Neural progenitor cell (in vitro differentiated cells): ENCODE measurements at regions not wholly inside any gene's neighbourhood (a gene's known extent, or its start where the extent isn't known, plus 50 kb on each side); places are given as distances from the start of the nearest gene placed in this dataset.
"Not testable (repeated sequence)": the region's sequence is repeated elsewhere in the genome, so short reads cannot be mapped to it uniquely, and the experiment has no call there.

Experiments used
- DNase-seq: peaks from one replicate; pipeline ENCODE4 v3.0.0-alpha.2; 2016; ENCODE audit warnings: low spot score
- H2AFZ ChIP-seq: fragments of 200-600 bp; sonication (generic); replicated peaks from 2 replicates; pipeline ENCODE4 v1.6.1; 2016; ENCODE audit warnings: antibody characterized with exemption
- H3F3A ChIP-seq: fragments of 200-600 bp; sonication (generic); 2 replicates; pipeline ENCODE4 v1.6.1; 2016; ENCODE audit warnings: antibody characterized with exemption, low read depth
- H3K27ac ChIP-seq: fragments of 200-600 bp; sonication (generic); 2 replicates; pipeline ENCODE4 v1.5.1; 2016; ENCODE audit warnings: mild to moderate bottlenecking
- H3K27me3 ChIP-seq: fragments of 200-600 bp; sonication (generic); 2 replicates; pipeline ENCODE4 v1.6.1; 2016; ENCODE audit warnings: mild to moderate bottlenecking, moderate library complexity
- H3K36me3 ChIP-seq: fragments of 200-600 bp; sonication (generic); 2 replicates; pipeline ENCODE4 v1.5.1; 2016
- H3K4me1 ChIP-seq: fragments of 200-600 bp; sonication (generic); 2 replicates; pipeline ENCODE4 v1.6.1; 2016; ENCODE audit warnings: mixed run types
- H3K4me2 ChIP-seq: fragments of 200-600 bp; sonication (generic); 2 replicates; pipeline ENCODE4 v1.6.1; 2016
- H3K4me3 ChIP-seq: fragments of 200-600 bp; sonication (generic); 2 replicates; pipeline ENCODE4 v1.5.1; 2016
- H3K79me2 ChIP-seq: fragments of 200-600 bp; sonication (generic); 2 replicates; pipeline ENCODE4 v1.6.1; 2016; ENCODE audit warnings: low read depth
- H3K9ac ChIP-seq: fragments of 200-600 bp; sonication (generic); 2 replicates; pipeline ENCODE4 v1.6.1; 2016
- H3K9me3 ChIP-seq: fragments of 200-600 bp; sonication (generic); 2 replicates; pipeline ENCODE4 v1.5.1; 2016; ENCODE audit warnings: low read depth
- H4K20me1 ChIP-seq: fragments of 200-600 bp; sonication (generic); 2 replicates; pipeline ENCODE4 v1.6.1; 2016; ENCODE audit warnings: low read depth
- H3K27ac Mint-ChIP-seq: 3 replicates; pipeline ENCODE4 v1.8.0; 2021; ENCODE audit warnings: mixed read lengths
- H3K27me3 Mint-ChIP-seq: 2 replicates; pipeline ENCODE4 v1.8.0; 2022; ENCODE audit warnings: low read depth, mild to moderate bottlenecking, inconsistent platforms, moderate library complexity, mixed read lengths; ENCODE audit not compliant: insufficient read depth
- H3K36me3 Mint-ChIP-seq: 3 replicates; pipeline ENCODE4 v1.8.0; 2021; ENCODE audit warnings: mixed read lengths
- H3K4me1 Mint-ChIP-seq: 3 replicates; pipeline ENCODE4 v1.8.0; 2021; ENCODE audit warnings: mixed read lengths
- H3K4me3 Mint-ChIP-seq: 3 replicates; pipeline ENCODE4 v1.8.0; 2021; ENCODE audit warnings: mild to moderate bottlenecking, moderate library complexity, mixed read lengths
- H3K9me3 Mint-ChIP-seq: 3 replicates; pipeline ENCODE4 v1.8.0; 2020; ENCODE audit warnings: mixed read lengths
- CTCF ChIP-seq: fragments of 200-600 bp; sonication (generic); IDR thresholded peaks from 2 replicates; pipeline ENCODE4 v1.5.1; 2017; ENCODE audit warnings: antibody characterized with exemption, mild to moderate bottlenecking
- EZH2 ChIP-seq: fragments of 200-600 bp; sonication (generic); IDR thresholded peaks from 2 replicates; pipeline ENCODE4 v1.6.1; 2017; ENCODE audit warnings: antibody characterized with exemption, mild to moderate bottlenecking, moderate library complexity
- EZH2phosphoT487 ChIP-seq: fragments of 200-600 bp; sonication (generic); IDR thresholded peaks from 2 replicates; pipeline ENCODE4 v1.6.1; 2017; ENCODE audit warnings: antibody characterized with exemption

- no peak for TF ChIP-seq EZH2phosphoT487
- TF ChIP-seq CTCF, result no peak
- no peaks in the 10 kb centered on the region for H3K27me3 ChIP-seq
- Mint-ChIP-seq H3K36me3 (peaks cover 6% of the 10 kb centered on the region), H3K9me3 (peaks cover 25% of the 10 kb centered on the region), H3K4me3 (no peak overlapping the region), H3K27me3 (peaks cover 5% of the 10 kb centered on the region), H3K4me1 (no peaks in the 10 kb centered on the region), H3K27ac (no peak overlapping the region)
- H3K9me3 ChIP-seq, result no peaks in the 10 kb centered on the region
- no peak overlapping the region for H2AFZ ChIP-seq
- DNase-seq, result no peak
- no peaks in the 10 kb centered on the region for H3F3A ChIP-seq
- no peaks in the 10 kb centered on the region for H4K20me1 ChIP-seq
- H3K79me2 ChIP-seq, result no peaks in the 10 kb centered on the region
- no peaks in the 10 kb centered on the region for H3K4me1 ChIP-seq
- H3K9ac ChIP-seq, result no peak overlapping the region
- no peak overlapping the region for H3K4me3 ChIP-seq
- H3K27ac ChIP-seq, result no peak overlapping the region
- no peak overlapping the region for H3K4me2 ChIP-seq
- no peaks in the 10 kb centered on the region for H3K36me3 ChIP-seq
Observed at GRCh38 chr4:79661196-79661595, 253.2 kb upstream of the GK2 start.

GRCh38 chr4:79659308-79659870 is 251.4 kb upstream of the GK2 start:
- not testable (repeated sequence) for H3K9ac ChIP-seq, H3K36me3 ChIP-seq, H3K27me3 Mint-ChIP-seq, H3K4me2 ChIP-seq, H3K4me1 Mint-ChIP-seq, H3K27ac Mint-ChIP-seq, DNase-seq, H3K36me3 Mint-ChIP-seq, H3K79me2 ChIP-seq, H3F3A ChIP-seq, H4K20me1 ChIP-seq, H3K4me3 Mint-ChIP-seq, H3K4me1 ChIP-seq, H3K27me3 ChIP-seq, H3K27ac ChIP-seq, H3K4me3 ChIP-seq, H3K9me3 ChIP-seq, H2AFZ ChIP-seq
- H3K9me3 Mint-ChIP-seq, result peaks cover 25% of the 10 kb centered on the region

- Histone ChIP-seq H3K4me3 (no peak overlapping the region), H3K27me3 (no peaks in the 10 kb centered on the region), H3K4me2 (no peak overlapping the region), H3K4me1 (no peaks in the 10 kb centered on the region), H3K27ac (no peak overlapping the region), H3K36me3 (no peaks in the 10 kb centered on the region), H3K9ac (no peak overlapping the region), H4K20me1 (no peaks in the 10 kb centered on the region), H3K9me3 (no peaks in the 10 kb centered on the region), H3K79me2 (no peaks in the 10 kb centered on the region), H3F3A (no peaks in the 10 kb centered on the region), H2AFZ (no peak overlapping the region)
- H3K4me3 Mint-ChIP-seq, result no peak overlapping the region
- no peak for DNase-seq
- H3K27me3 Mint-ChIP-seq, result peaks cover 5% of the 10 kb centered on the region
- no peak overlapping the region for H3K27ac Mint-ChIP-seq
- no peak for TF ChIP-seq EZH2phosphoT487
- no peak for TF ChIP-seq EZH2
- TF ChIP-seq CTCF, result no peak
- H3K9me3 Mint-ChIP-seq, result peaks cover 25% of the 10 kb centered on the region
- no peaks in the 10 kb centered on the region for H3K4me1 Mint-ChIP-seq
- peaks cover 6% of the 10 kb centered on the region for H3K36me3 Mint-ChIP-seq
Observed at GRCh38 chr4:79657379-79657778, 249.4 kb upstream of the GK2 start.

- Mint-ChIP-seq H3K9me3 (peaks cover 16% of the 10 kb centered on the region), H3K27ac (no peak overlapping the region), H3K4me1 (peaks cover 13% of the 10 kb centered on the region), H3K36me3 (peaks cover 2% of the 10 kb centered on the region), H3K4me3 (no peak overlapping the region), H3K27me3 (peaks cover 3% of the 10 kb centered on the region)
- no peaks in the 10 kb centered on the region for H3K9me3 ChIP-seq
- TF ChIP-seq CTCF (no peak), EZH2phosphoT487 (no peak), EZH2 (no peak)
- H3K4me1 ChIP-seq, result no peaks in the 10 kb centered on the region
- H3K9ac ChIP-seq, result no peak overlapping the region
- no peaks in the 10 kb centered on the region for H3F3A ChIP-seq
- no peaks in the 10 kb centered on the region for H4K20me1 ChIP-seq
- no peak overlapping the region for H3K27ac ChIP-seq
- H3K27me3 ChIP-seq, result no peaks in the 10 kb centered on the region
- H3K79me2 ChIP-seq, result no peaks in the 10 kb centered on the region
- no peak overlapping the region for H3K4me3 ChIP-seq
- H3K36me3 ChIP-seq, result no peaks in the 10 kb centered on the region
- H2AFZ ChIP-seq, result no peak overlapping the region
- DNase-seq, result no peak
- H3K4me2 ChIP-seq, result no peak overlapping the region
Observed at GRCh38 chr4:79653871-79654270, 245.8 kb upstream of the GK2 start.
